PC-9 (cell line): ENCODE measurements at regions not wholly inside any gene's neighbourhood (a gene's known extent, or its start where the extent isn't known, plus 50 kb on each side); places are given as distances from the start of the nearest gene placed in this dataset.

ENCODE experiments used
- EZH2 ChIP-seq: fragments of 200-600 bp; sonication (generic); IDR thresholded peaks from 2 replicates; pipeline ENCODE4 v1.8.0; 2017; ENCODE audit warnings: antibody characterized with exemption, low read depth
- TF ChIP-seq, protein P1 (sequence below): fragments of 200-600 bp; sonication (generic); conservative IDR thresholded peaks from 2 replicates; pipeline ENCODE4 v1.6.1; 2017; ENCODE audit warnings: mixed run types, antibody characterized with exemption, mild to moderate bottlenecking, moderate library complexity

DNA sequence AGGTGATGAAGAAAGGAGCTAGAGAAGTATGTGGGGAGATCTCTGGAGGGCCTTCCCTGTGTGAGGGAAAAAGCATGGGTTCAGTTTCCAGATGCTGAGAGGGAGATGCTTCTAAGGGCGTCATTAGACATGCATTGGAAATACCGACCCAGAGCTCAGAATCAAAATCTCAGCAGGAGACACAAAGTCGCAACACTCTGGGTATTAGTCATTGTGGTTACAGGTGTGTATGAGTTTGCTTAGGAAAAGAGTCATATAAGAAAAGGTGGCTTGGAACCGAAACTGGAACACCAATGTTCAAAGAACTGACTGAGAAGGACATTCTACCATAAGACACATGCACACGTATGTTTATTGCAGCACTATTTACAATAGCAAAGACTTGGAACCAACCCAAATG is 477.1 kb downstream of the FBXO15 start:
- TF ChIP-seq, protein P1, sequence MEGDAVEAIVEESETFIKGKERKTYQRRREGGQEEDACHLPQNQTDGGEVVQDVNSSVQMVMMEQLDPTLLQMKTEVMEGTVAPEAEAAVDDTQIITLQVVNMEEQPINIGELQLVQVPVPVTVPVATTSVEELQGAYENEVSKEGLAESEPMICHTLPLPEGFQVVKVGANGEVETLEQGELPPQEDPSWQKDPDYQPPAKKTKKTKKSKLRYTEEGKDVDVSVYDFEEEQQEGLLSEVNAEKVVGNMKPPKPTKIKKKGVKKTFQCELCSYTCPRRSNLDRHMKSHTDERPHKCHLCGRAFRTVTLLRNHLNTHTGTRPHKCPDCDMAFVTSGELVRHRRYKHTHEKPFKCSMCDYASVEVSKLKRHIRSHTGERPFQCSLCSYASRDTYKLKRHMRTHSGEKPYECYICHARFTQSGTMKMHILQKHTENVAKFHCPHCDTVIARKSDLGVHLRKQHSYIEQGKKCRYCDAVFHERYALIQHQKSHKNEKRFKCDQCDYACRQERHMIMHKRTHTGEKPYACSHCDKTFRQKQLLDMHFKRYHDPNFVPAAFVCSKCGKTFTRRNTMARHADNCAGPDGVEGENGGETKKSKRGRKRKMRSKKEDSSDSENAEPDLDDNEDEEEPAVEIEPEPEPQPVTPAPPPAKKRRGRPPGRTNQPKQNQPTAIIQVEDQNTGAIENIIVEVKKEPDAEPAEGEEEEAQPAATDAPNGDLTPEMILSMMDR: no peak
- no peak for TF ChIP-seq EZH2
